Esophagus squamous epithelium (tissue), 5 donors: ENCODE measurements at regions not wholly inside any gene's neighbourhood (a gene's known extent, or its start where the extent isn't known, plus 50 kb on each side); places are given as distances from the start of the nearest gene placed in this dataset.

Source experiments
- DNase-seq: peaks from one replicate; lab custom pipeline; 2025; lab: John Stamatoyannopoulos, UW
- H3K27ac ChIP-seq, 4 donors: fragments of 200-600 bp; sonication (generic); one replicate each; pipeline ENCODE4 v1.5.1; 2016 to 2019; ENCODE audit warnings: mild to moderate bottlenecking in 1 of 4
- H3K27me3 ChIP-seq, 4 donors: fragments of 200-600 bp; sonication (generic); 1 replicate in 3 of 4; 2 replicates in 1 of 4; pipeline versions ENCODE4 v1.5.1 to v1.6.0; 2017 to 2021; ENCODE audit warnings: antibody characterized with exemption in 1 of 4
- H3K36me3 ChIP-seq, 3 donors: fragments of 200-600 bp; sonication (generic); one replicate each; pipeline ENCODE4 v1.5.1; 2016 to 2019
- H3K4me1 ChIP-seq, 3 donors: fragments of 200-600 bp; sonication (generic); one replicate each; pipeline ENCODE4 v1.5.1; 2017 to 2019
- H3K4me3 ChIP-seq, 4 donors: fragments of 200-600 bp; sonication (generic); 1 replicate in 3 of 4; 2 replicates in 1 of 4; pipeline ENCODE4 v1.5.1; 2016 to 2019; ENCODE audit warnings: mild to moderate bottlenecking in 2 of 4, moderate library complexity in 1 of 4
- H3K9me3 ChIP-seq, 3 donors: fragments of 200-600 bp; sonication (generic); one replicate each; pipeline ENCODE4 v1.5.1; 2016 to 2019
- CTCF ChIP-seq, 6 experiments: fragments of 450-650 bp in 4 of 6; fragments of 200-600 bp in 2 of 6; sonication (generic) in 2 of 6; IDR thresholded peaks; one replicate each; pipeline ENCODE4 v1.5.1; 2016 to 2019; ENCODE audit warnings: antibody characterized with exemption in 6 of 6, mild to moderate bottlenecking in 4 of 6, moderate library complexity in 4 of 6
- POLR2A ChIP-seq, 4 donors: fragments of 450-650 bp; IDR thresholded peaks; one replicate each; pipeline ENCODE4 v1.6.1; 2017; ENCODE audit warnings: antibody characterized with exemption in 4 of 4, mild to moderate bottlenecking in 4 of 4, moderate library complexity in 3 of 4
- WGBS, 2 donors: methylation state at CpG; one replicate each; pipeline ENCODE4 v1.1.5; 2018; 5-methylcytosine and 5-hydroxymethylcytosine counted together
- intact Hi-C: fragments of 100-400 bp; cut with DNase I; formaldehyde crosslinking; loops from one replicate; pipeline ENCODE4 v1.15.0; 2022
- donor health status: DM: yes; HTN: yes; CAD: no.

- TF ChIP-seq CTCF (IDR thresholded peaks at IDR 0.05): no peak
- no peak for TF ChIP-seq POLR2A (IDR thresholded peaks at IDR 0.05)
- Histone ChIP-seq H3K4me3 (no peak overlapping the region), H3K27ac (no peak overlapping the region), H3K9me3 (no peaks in the 10 kb centered on the region), H3K27me3 (no peaks in the 10 kb centered on the region), H3K4me1 (no peaks in the 10 kb centered on the region), H3K36me3 (no peaks in the 10 kb centered on the region)
- 53 to 67% methylated on average over 1 of the region's 1 CpG for WGBS, 2 donors
- DNase-seq: no peak
- intact Hi-C loops: no loop called here
These were observed 1630.1 kb downstream of the MAT2B start for GRCh38 chr5:165135565-165135964.

GRCh38 chr5:165137701-165138100, 1632.3 kb downstream of the MAT2B start:
- H3K9me3 ChIP-seq: no peaks in the 10 kb centered on the region
- no peak overlapping the region for H3K27ac ChIP-seq
- no peak overlapping the region for H3K4me3 ChIP-seq
- intact Hi-C loops: no loop called here
- TF ChIP-seq POLR2A (IDR thresholded peaks at IDR 0.05): no peak
- TF ChIP-seq CTCF (IDR thresholded peaks at IDR 0.05): no peak
- H3K36me3 ChIP-seq: no peaks in the 10 kb centered on the region
- no peaks in the 10 kb centered on the region for H3K27me3 ChIP-seq
- no peaks in the 10 kb centered on the region for H3K4me1 ChIP-seq
- DNase-seq: no peak
- WGBS, 2 donors: 53 to 57% methylated on average over 2 of the region's 2 CpGs

GRCh38 chr5:165138236-165138635, 1632.8 kb downstream of the MAT2B start:
- Histone ChIP-seq H3K4me3 (no peak overlapping the region), H3K27ac (no peak overlapping the region), H3K27me3 (no peaks in the 10 kb centered on the region), H3K9me3 (no peaks in the 10 kb centered on the region), H3K36me3 (no peaks in the 10 kb centered on the region), H3K4me1 (no peaks in the 10 kb centered on the region)
- intact Hi-C loops: no loop called here
- TF ChIP-seq POLR2A (IDR thresholded peaks at IDR 0.05) (no peak), CTCF (IDR thresholded peaks at IDR 0.05) (no peak)
- 40 to 42% methylated on average over 7 of the region's 7 CpGs for WGBS, 2 donors
- DNase-seq: no peak

GRCh38 chr5:165139262-165139661, 1633.8 kb downstream of the MAT2B start:
- TF ChIP-seq CTCF (IDR thresholded peaks at IDR 0.05): no peak
- TF ChIP-seq POLR2A (IDR thresholded peaks at IDR 0.05): no peak
- H3K4me3 ChIP-seq: no peak overlapping the region
- intact Hi-C loops: no loop called here
- no peak for DNase-seq
- H3K27me3 ChIP-seq: no peaks in the 10 kb centered on the region
- no peaks in the 10 kb centered on the region for H3K9me3 ChIP-seq
- no peaks in the 10 kb centered on the region for H3K36me3 ChIP-seq
- H3K27ac ChIP-seq: no peak overlapping the region
- 58 to 70% methylated on average over 3 of the region's 3 CpGs for WGBS, 2 donors
- no peaks in the 10 kb centered on the region for H3K4me1 ChIP-seq

- 49 to 69% methylated on average over 3 of the region's 3 CpGs for WGBS, 2 donors
- no peaks in the 10 kb centered on the region for H3K36me3 ChIP-seq
- no peak for TF ChIP-seq POLR2A (IDR thresholded peaks at IDR 0.05)
- TF ChIP-seq CTCF (IDR thresholded peaks at IDR 0.05): no peak
These were observed 1634.3 kb downstream of the MAT2B start for GRCh38 chr5:165139721-165140120.

More at GRCh38 chr5:165139721-165140120, 1634.3 kb downstream of the MAT2B start:
- H3K27me3 ChIP-seq: no peaks in the 10 kb centered on the region
- no peak overlapping the region for H3K4me3 ChIP-seq
- intact Hi-C loops: no loop called here
- DNase-seq: no peak
- H3K9me3 ChIP-seq: no peaks in the 10 kb centered on the region
- H3K4me1 ChIP-seq: no peaks in the 10 kb centered on the region
- H3K27ac ChIP-seq: no peak overlapping the region
